Transverse colon (tissue), 4 donors: ENCODE measurements at regions not wholly inside any gene's neighbourhood (a gene's known extent, or its start where the extent isn't known, plus 50 kb on each side); places are given as distances from the start of the nearest gene placed in this dataset.

Source experiments
- DNase-seq: peaks from one replicate; pipeline ENCODE4 v3.0.0-alpha.2; 2019
- H3K27ac ChIP-seq, 4 donors: fragments of 200-600 bp; sonication (generic); 2 replicates each; pipeline ENCODE4 v1.5.1; 2016 to 2018; ENCODE audit warnings: inconsistent platforms in 4 of 4
- H3K27me3 ChIP-seq: fragments of 200-600 bp; sonication (generic); 2 replicates; pipeline ENCODE4 v1.5.1; 2017; ENCODE audit warnings: inconsistent platforms
- H3K36me3 ChIP-seq, 4 donors: fragments of 200-600 bp; sonication (generic); 2 replicates each; pipeline ENCODE4 v1.5.1; 2017 to 2019; ENCODE audit warnings: inconsistent platforms in 4 of 4
- H3K4me1 ChIP-seq, 4 donors: fragments of 200-600 bp; sonication (generic); 2 replicates each; pipeline ENCODE4 v1.5.1; 2017 to 2020; ENCODE audit warnings: inconsistent platforms in 4 of 4
- H3K4me3 ChIP-seq, 4 donors: fragments of 200-600 bp; sonication (generic); 1 replicate in 1 of 4; 2 replicates in 3 of 4; pipeline versions ENCODE4 v1.5.1 to v1.6.1; 2017 to 2019; ENCODE audit warnings: inconsistent platforms in 4 of 4
- H3K9me3 ChIP-seq, 2 donors: fragments of 200-600 bp; sonication (generic); 2 replicates each; pipeline ENCODE4 v1.5.1; 2017 to 2019; ENCODE audit warnings: inconsistent platforms in 2 of 2
- EP300 ChIP-seq: sonication (generic); formaldehyde crosslinking; IDR thresholded peaks from one replicate; pipeline ENCODE4 v1.6.1; 2017; ENCODE audit warnings: antibody characterized with exemption, low read depth
- POLR2A ChIP-seq: fragments of 450-650 bp; IDR thresholded peaks from one replicate; pipeline ENCODE4 v1.6.1; 2016; ENCODE audit warnings: antibody characterized with exemption, mild to moderate bottlenecking, moderate library complexity
- POLR2AphosphoS5 ChIP-seq, 3 donors: sonication (generic); formaldehyde crosslinking; IDR thresholded peaks; one replicate each; pipeline ENCODE4 v1.6.1; 2016; ENCODE audit warnings: antibody characterized with exemption in 3 of 3
- WGBS, 2 donors: methylation state at CpG; one replicate each; pipeline ENCODE4 v1.1.5; 2018; ENCODE audit warnings: low coverage in 1 of 2; 5-methylcytosine and 5-hydroxymethylcytosine counted together
- in situ Hi-C, 4 donors: fragments of 200-750 bp; cut with MboI; loops; one replicate each; pipeline versions ENCODE4 v1.15.0 to v1.15.1; 2017; ENCODE audit warnings: low sequenced_read_pairs in 3 of 4, low pct_ligation_motif_present in 1 of 4, low pct_unique_long_range_greater_than_20kb in 1 of 4
- intact Hi-C: fragments of 100-400 bp; cut with DNase I; formaldehyde crosslinking; loops from one replicate; pipeline ENCODE4 v1.15.1; 2023; ENCODE audit warnings: low total_unique reads
- TF ChIP-seq, protein P1 (sequence below), 5 experiments: fragments of 200-600 bp in 3 of 5; fragments of 450-650 bp in 2 of 5; sonication (generic) in 3 of 5; IDR thresholded peaks; 1 replicate in 2 of 5; 2 replicates in 3 of 5; pipeline ENCODE4 v1.5.1; 2016 to 2017; ENCODE audit warnings: antibody characterized with exemption in 5 of 5, inconsistent platforms in 3 of 5, mild to moderate bottlenecking in 2 of 5, moderate library complexity in 1 of 5

DNA sequence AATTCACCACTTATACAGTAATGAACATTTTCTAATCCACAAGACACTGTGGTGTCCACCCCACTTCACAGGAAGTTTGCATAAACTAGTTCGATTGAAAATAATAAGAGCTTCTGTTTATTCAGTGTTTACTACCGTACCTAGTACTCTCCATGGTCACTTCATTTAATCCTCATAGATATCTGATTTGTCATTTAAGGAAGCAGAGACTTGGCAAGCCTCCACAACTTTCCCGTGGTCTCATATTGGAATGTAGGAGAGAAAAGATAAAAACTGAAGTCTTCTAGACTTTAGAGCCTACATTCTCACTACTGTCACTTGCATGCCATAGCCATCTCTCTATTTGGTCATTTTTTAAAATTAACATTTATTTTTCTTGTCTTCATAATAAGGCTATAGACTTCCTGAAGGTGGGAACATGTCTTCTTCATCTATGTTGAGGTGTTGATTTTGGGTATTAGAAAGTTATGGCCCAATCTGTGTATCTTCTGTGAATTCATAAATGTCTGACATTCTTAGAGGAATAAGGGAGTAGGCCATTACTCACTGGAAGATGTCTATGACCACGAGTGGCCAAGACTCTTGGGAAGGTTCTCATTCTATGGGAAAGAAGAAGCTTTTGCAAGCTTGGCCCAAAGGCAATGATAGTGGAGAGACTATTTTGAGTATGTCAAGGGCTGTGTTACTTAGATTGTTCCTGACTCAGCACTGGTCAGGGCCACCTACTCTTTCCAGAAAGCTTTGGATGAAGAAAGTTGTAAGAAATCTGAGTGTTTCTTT, 423.7 kb downstream of the LRIG3 start:
- H3K27ac ChIP-seq, result no peak overlapping the region
- no peak for DNase-seq
- H3K27me3 ChIP-seq, result no peaks in the 10 kb centered on the region
- in situ Hi-C loops (no loop called here), intact Hi-C loops (no loop called here)
- no peaks in the 10 kb centered on the region for H3K4me1 ChIP-seq
- 66 to 75% methylated on average over 4 of the region's 4 CpGs for WGBS, 2 donors
- no peaks in the 10 kb centered on the region for H3K36me3 ChIP-seq
- TF ChIP-seq, protein P1, sequence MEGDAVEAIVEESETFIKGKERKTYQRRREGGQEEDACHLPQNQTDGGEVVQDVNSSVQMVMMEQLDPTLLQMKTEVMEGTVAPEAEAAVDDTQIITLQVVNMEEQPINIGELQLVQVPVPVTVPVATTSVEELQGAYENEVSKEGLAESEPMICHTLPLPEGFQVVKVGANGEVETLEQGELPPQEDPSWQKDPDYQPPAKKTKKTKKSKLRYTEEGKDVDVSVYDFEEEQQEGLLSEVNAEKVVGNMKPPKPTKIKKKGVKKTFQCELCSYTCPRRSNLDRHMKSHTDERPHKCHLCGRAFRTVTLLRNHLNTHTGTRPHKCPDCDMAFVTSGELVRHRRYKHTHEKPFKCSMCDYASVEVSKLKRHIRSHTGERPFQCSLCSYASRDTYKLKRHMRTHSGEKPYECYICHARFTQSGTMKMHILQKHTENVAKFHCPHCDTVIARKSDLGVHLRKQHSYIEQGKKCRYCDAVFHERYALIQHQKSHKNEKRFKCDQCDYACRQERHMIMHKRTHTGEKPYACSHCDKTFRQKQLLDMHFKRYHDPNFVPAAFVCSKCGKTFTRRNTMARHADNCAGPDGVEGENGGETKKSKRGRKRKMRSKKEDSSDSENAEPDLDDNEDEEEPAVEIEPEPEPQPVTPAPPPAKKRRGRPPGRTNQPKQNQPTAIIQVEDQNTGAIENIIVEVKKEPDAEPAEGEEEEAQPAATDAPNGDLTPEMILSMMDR (IDR thresholded peaks at IDR 0.05), result no peak
- no peak for TF ChIP-seq POLR2A
- TF ChIP-seq POLR2AphosphoS5 (IDR thresholded peaks at IDR 0.05), result no peak
- no peak overlapping the region for H3K4me3 ChIP-seq
- no peaks in the 10 kb centered on the region for H3K9me3 ChIP-seq

DNA sequence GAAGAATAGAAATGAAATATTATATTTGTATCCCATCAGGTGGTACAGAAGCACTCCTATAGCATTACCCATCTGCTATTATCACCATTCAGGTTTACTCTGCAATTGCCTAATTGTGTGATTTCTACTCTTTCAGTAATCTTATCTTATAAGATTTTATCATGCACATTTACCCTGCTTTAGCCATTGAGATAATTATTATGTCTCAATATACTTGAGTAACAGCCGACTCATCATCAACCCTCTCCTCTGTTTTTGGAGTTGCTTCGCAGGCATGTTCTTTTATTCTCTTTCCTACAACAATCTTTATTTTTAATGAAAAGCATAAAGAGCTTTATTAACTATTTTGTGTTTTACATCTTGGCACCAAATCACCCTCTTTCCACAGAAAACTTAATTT, 419.9 kb downstream of the LRIG3 start:
- Histone ChIP-seq H3K4me3 (no peak overlapping the region), H3K9me3 (no peaks in the 10 kb centered on the region), H3K36me3 (no peaks in the 10 kb centered on the region), H3K27ac (no peak overlapping the region), H3K4me1 (peaks cover 0 to 12% (median 5%) of the 10 kb centered on the region in 4 donors), H3K27me3 (no peaks in the 10 kb centered on the region)
- intact Hi-C loops, result no loop called here
- WGBS, 2 donors, result 91% methylated on average over 2 of the region's 2 CpGs
- in situ Hi-C loops, result no loop called here
- no peak for TF ChIP-seq EP300
- TF ChIP-seq, protein P1 (IDR thresholded peaks at IDR 0.05), result no peak
- no peak for TF ChIP-seq POLR2A
- no peak for TF ChIP-seq POLR2AphosphoS5 (IDR thresholded peaks at IDR 0.05)
- DNase-seq, result no peak

- TF ChIP-seq POLR2A, result no peak
- no peak for TF ChIP-seq POLR2AphosphoS5 (IDR thresholded peaks at IDR 0.05)
- TF ChIP-seq, protein P1 (IDR thresholded peaks at IDR 0.05), result no peak
- TF ChIP-seq EP300, result no peak
- Histone ChIP-seq H3K27me3 (no peaks in the 10 kb centered on the region), H3K9me3 (no peaks in the 10 kb centered on the region), H3K27ac (no peak overlapping the region), H3K4me1 (peaks cover 0 to 12% (median 5%) of the 10 kb centered on the region in 4 donors), H3K36me3 (no peaks in the 10 kb centered on the region), H3K4me3 (no peak overlapping the region)
- 28% methylated on average over 1 of the region's 1 CpG; no CpG with 5 or more reads in 1 of the 2 donors for WGBS, 2 donors
- intact Hi-C loops, result no loop called here
- no peak for DNase-seq
- in situ Hi-C loops, result no loop called here
Measured at GRCh38 chr12:58502226-58502625, 418.1 kb downstream of the LRIG3 start.

DNA sequence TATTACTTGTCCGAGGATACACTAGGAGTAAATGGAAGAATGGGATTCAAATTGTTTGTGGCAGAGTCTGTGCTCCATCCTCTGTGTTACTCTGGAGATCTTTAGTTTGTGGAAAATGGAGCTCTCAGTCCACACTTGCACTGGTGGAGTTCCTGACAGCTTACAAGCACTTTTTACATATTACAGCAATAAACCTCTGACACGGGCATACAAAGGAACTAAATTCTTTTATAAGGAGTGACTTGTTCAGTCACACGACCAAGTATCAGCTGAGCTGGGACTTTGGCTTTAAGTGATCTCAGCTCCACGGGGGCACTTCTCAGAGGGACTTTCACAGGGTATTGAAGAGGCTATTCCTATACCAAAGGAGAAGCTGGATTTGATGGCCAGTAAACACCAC, 417.5 kb downstream of the LRIG3 start:
- in situ Hi-C loops, result no loop called here
- no peaks in the 10 kb centered on the region for H3K27me3 ChIP-seq
- DNase-seq, result no peak
- H3K36me3 ChIP-seq, result no peaks in the 10 kb centered on the region
- no peaks in the 10 kb centered on the region for H3K9me3 ChIP-seq
- peak overlapping the region in 1 of 4 donors; percentile 15 for H3K27ac ChIP-seq
- no peak for TF ChIP-seq POLR2AphosphoS5 (IDR thresholded peaks at IDR 0.05)
- TF ChIP-seq, protein P1 (IDR thresholded peaks at IDR 0.05), result no peak
- no peak for TF ChIP-seq EP300
- no peak for TF ChIP-seq POLR2A
- WGBS, 2 donors, result 20 to 24% methylated on average over 1 to 4 of the region's 4 CpGs
- H3K4me3 ChIP-seq, result no peak overlapping the region
- intact Hi-C loops, result no loop called here
- H3K4me1 ChIP-seq, result peaks cover 0 to 12% (median 5%) of the 10 kb centered on the region in 4 donors
